Thymus (tissue), 11 donors: ENCODE measurements at regions not wholly inside any gene's neighbourhood (a gene's known extent, or its start where the extent isn't known, plus 50 kb on each side); places are given as distances from the start of the nearest gene placed in this dataset.

ENCODE experiments used
- DNase-seq, 9 donors: peaks; one replicate each; pipeline ENCODE4 v3.0.0-alpha.2; 2013; ENCODE audit warnings: low spot score in 9 of 9, low read depth in 6 of 9, missing footprints in 1 of 9
- H3K27ac ChIP-seq, 2 donors: one replicate each; pipeline ENCODE4 v1.5.1; 2013; ENCODE audit warnings: control low read depth in 1 of 2, low read depth in 1 of 2, low read length in 1 of 2, mild to moderate bottlenecking in 1 of 2, moderate library complexity in 1 of 2
- H3K27me3 ChIP-seq, 2 donors: one replicate each; pipeline ENCODE4 v1.5.1; 2013; ENCODE audit warnings: low read length in 1 of 2; ENCODE audit not compliant: control insufficient read depth in 2 of 2, insufficient read depth in 1 of 2
- H3K36me3 ChIP-seq, 2 donors: one replicate each; pipeline ENCODE4 v1.5.1; 2013; ENCODE audit warnings: low read length in 1 of 2, mild to moderate bottlenecking in 1 of 2, moderate library complexity in 1 of 2; ENCODE audit not compliant: control insufficient read depth in 2 of 2, insufficient read depth in 2 of 2
- H3K4me1 ChIP-seq, 2 donors: one replicate each; pipeline ENCODE4 v1.5.1; 2013; ENCODE audit warnings: low read length in 2 of 2; ENCODE audit not compliant: control insufficient read depth in 2 of 2, insufficient read depth in 2 of 2
- H3K4me3 ChIP-seq, 2 donors: one replicate each; pipeline ENCODE4 v1.5.1; 2013; ENCODE audit warnings: low read length in 2 of 2, control low read depth in 1 of 2, mild to moderate bottlenecking in 1 of 2
- H3K9me3 ChIP-seq, 2 donors: one replicate each; pipeline ENCODE4 v1.5.1; 2013; ENCODE audit warnings: low read length in 1 of 2, mild to moderate bottlenecking in 1 of 2; ENCODE audit not compliant: control insufficient read depth in 2 of 2, insufficient read depth in 1 of 2
- WGBS: extraction: QIAGEN DNeasy Blood & Tissue Kit; methylation state at CpG from one replicate; pipeline ENCODE4 v1.1.7; 2013; 5-methylcytosine and 5-hydroxymethylcytosine counted together
- donor health status: healthy.

DNA sequence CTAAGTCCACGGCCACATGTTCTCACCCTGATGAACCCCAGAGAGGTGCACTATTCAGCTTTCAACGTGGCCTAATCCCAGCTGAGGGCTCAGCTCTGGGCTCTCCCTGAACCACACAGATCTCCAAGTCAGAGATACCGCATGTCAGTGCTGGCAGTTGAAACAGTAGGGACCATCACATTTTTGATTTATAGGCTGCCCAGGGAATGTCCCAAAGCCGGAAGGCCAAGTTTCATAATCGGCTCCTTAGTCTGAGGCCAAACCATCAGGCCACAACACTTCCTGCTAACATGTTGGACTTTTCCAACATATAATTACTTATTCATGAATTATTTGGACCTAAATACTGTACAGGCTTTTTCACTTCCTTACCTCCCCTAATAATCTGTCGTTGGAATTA is 91.9 kb upstream of the KLHL29 start:
- H3K27ac ChIP-seq, result no peak overlapping the region
- DNase-seq, result no peak
- no peaks in the 10 kb centered on the region for H3K36me3 ChIP-seq
- H3K4me1 ChIP-seq, result peaks cover 0 to 3% of the 10 kb centered on the region in 2 donors
- H3K9me3 ChIP-seq, result no peaks in the 10 kb centered on the region
- H3K27me3 ChIP-seq, result peaks cover 0 to 3% of the 10 kb centered on the region in 2 donors
- 50% methylated on average over 6 of the region's 6 CpGs for WGBS
- no peak overlapping the region for H3K4me3 ChIP-seq

GRCh38 chr2:23293731-23294130 is 91.2 kb upstream of the KLHL29 start:
- Histone ChIP-seq H3K27me3 (peaks cover 0 to 3% of the 10 kb centered on the region in 2 donors), H3K4me3 (no peak overlapping the region), H3K36me3 (no peaks in the 10 kb centered on the region), H3K4me1 (peaks cover 0 to 3% of the 10 kb centered on the region in 2 donors), H3K27ac (no peak overlapping the region), H3K9me3 (no peaks in the 10 kb centered on the region)
- 88% methylated on average over 7 of the region's 7 CpGs for WGBS
- no peak for DNase-seq

DNA sequence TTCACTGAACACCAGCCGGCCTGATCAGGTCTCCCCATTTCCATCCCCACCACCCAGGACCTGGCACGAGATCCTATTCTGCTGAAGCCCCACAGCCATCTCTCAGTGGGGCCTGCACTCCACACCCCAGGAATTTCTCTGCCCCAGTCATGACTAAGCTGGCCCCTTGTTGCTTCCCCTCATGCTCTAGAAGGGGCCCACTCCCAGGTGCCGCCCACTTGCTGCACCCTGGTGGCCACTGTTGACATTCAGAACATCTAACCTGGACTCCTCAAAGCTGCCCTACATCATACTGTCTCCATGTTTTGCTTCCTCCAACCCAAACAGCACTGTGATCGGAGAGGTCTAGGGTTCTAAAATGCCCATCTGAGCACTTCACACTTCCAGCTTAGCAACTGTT is 90.7 kb upstream of the KLHL29 start:
- no peak for DNase-seq
- Histone ChIP-seq H3K27ac (no peak overlapping the region), H3K4me3 (no peak overlapping the region), H3K4me1 (peaks cover 0 to 3% of the 10 kb centered on the region in 2 donors), H3K9me3 (no peaks in the 10 kb centered on the region), H3K27me3 (peaks cover 0 to 3% of the 10 kb centered on the region in 2 donors), H3K36me3 (no peaks in the 10 kb centered on the region)
- WGBS, result 71% methylated on average over 4 of the region's 4 CpGs

DNA sequence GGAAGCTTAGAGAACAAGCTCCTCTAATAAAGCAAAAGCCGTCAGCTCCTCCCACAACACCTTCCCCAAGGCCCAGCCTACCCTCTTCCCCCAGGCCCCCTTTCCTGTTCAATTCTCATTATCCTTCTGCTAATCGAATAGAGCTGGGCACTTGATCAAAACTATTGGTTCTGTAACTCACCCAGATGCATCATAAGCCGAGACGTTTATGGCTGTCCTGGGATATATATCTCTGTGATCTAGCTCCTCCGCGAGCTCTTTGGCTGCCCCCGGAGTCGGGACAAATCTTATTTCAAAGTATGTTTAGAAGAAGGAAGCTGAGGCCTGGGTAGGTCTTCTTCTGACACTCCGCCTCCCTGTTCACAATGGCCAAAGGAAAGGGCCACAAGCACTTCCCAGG is 88.3 kb upstream of the KLHL29 start:
- H3K4me1 ChIP-seq, result peaks cover 0 to 3% of the 10 kb centered on the region in 2 donors
- H3K4me3 ChIP-seq, result no peak overlapping the region
- no peaks in the 10 kb centered on the region for H3K36me3 ChIP-seq
- 96% methylated on average over 9 of the region's 9 CpGs for WGBS
- no peak for DNase-seq
- H3K9me3 ChIP-seq, result no peaks in the 10 kb centered on the region
- H3K27ac ChIP-seq, result no peak overlapping the region
- peaks cover 0 to 3% of the 10 kb centered on the region in 2 donors for H3K27me3 ChIP-seq

DNA sequence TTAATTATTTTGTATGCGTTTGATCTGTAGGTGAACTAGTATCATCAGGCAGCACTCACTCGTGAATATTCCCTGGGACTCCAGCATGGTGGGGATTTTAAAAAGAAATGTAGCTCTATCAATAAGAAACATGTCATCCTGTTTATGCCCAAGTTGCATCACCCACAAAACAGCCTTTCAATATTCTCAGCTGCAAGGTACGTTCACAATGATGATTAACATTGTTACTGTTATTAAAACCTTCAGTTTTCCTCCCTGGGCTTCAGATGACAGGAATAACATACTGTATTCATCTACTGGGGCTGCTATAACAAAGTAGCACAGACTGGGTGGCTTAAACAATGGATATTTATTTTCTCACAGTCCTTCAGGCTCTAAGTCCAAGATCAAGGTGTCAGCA is 87.9 kb upstream of the KLHL29 start:
- H3K36me3 ChIP-seq, result no peaks in the 10 kb centered on the region
- 93% methylated on average over 3 of the region's 3 CpGs for WGBS
- no peaks in the 10 kb centered on the region for H3K9me3 ChIP-seq
- peaks cover 0 to 3% of the 10 kb centered on the region in 2 donors for H3K4me1 ChIP-seq
- H3K27ac ChIP-seq, result no peak overlapping the region
- peaks cover 0 to 3% of the 10 kb centered on the region in 2 donors for H3K27me3 ChIP-seq
- DNase-seq, result no peak
- H3K4me3 ChIP-seq, result no peak overlapping the region

DNA sequence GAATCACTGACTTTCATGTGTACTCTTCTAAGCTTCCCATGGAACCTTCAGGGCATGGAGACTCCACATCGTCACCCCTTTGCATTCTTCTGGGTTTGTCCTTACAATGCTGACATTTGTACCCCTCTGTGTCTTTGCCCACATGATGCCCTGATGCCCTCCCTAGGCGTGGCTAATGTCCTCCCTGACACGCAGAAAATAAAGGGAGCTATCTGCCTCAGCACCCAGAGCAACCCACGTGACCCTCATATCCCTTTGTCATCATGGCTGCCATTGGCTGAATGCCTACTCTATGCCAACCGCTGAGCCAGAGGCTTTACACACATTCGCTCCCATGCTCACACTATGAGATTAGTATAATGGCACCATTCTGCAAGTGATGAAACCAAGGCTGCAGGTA is 86.4 kb upstream of the KLHL29 start:
- Histone ChIP-seq H3K9me3 (no peaks in the 10 kb centered on the region), H3K4me1 (no peaks in the 10 kb centered on the region), H3K4me3 (no peak overlapping the region), H3K27me3 (peaks cover 0 to 3% of the 10 kb centered on the region in 2 donors), H3K36me3 (no peaks in the 10 kb centered on the region), H3K27ac (no peak overlapping the region)
- 87% methylated on average over 6 of the region's 6 CpGs for WGBS
- DNase-seq, result no peak

DNA sequence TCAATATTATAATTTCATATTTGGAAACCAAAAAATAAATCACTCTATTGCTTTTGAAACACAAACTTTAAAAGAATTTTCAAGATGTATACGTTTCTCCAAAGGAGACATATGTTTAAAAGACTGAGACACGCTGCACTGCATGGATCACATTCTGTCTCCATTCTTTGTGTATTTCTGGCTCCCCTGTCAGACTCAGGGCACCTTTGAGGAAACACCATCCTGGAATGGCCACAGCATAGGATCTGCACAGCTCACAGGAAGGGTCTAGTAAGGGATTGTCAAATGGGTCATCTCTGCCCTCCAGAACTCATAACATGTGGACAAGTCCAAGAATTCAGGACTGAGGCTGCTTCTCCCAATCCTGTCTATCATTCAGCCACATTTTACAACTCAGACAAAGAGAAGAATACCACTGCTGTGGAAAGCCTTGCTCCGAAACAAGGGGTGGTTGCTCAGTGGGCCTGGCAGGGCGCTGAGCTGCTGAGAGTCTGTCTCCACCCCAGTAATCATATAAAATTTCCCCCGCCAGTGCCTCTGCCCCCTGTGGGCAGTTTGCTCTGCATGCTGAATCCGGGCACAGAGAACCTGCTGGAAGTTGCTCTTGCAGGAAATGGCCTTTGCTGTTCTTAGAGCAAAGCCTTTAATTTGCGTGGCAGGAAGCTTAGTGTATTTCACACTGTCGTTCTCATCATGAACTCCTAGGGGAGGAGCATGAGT is 85.3 kb upstream of the KLHL29 start:
- peaks cover 0 to 3% of the 10 kb centered on the region in 2 donors for H3K27me3 ChIP-seq
- H3K4me1 ChIP-seq, result no peaks in the 10 kb centered on the region
- no peak overlapping the region for H3K4me3 ChIP-seq
- no peaks in the 10 kb centered on the region for H3K36me3 ChIP-seq
- no peak for DNase-seq
- 91% methylated on average over 8 of the region's 8 CpGs for WGBS
- no peak overlapping the region for H3K27ac ChIP-seq
- no peaks in the 10 kb centered on the region for H3K9me3 ChIP-seq

DNA sequence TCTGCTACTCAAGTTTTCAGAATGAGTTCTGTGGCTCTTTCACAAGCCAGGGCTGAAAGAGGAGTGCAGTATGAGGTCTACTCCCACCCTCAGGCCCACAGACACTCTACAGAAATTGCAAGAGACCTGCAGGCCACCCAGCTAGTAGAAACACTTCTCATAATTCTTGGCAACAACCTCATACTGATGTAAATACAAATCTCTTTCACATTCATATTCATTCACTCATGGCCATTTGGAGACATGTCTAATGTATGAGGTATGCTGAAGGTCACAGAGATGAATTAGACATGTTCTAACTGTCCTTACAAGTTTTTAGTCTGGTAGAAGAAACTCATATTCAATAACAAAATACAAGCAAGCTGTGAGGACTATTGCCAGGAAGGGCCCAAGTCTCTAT is 83.8 kb upstream of the KLHL29 start:
- DNase-seq, result no peak
- Histone ChIP-seq H3K36me3 (no peaks in the 10 kb centered on the region), H3K4me1 (no peaks in the 10 kb centered on the region), H3K4me3 (no peak overlapping the region), H3K27ac (no peak overlapping the region), H3K9me3 (no peaks in the 10 kb centered on the region), H3K27me3 (no peaks in the 10 kb centered on the region)

DNA sequence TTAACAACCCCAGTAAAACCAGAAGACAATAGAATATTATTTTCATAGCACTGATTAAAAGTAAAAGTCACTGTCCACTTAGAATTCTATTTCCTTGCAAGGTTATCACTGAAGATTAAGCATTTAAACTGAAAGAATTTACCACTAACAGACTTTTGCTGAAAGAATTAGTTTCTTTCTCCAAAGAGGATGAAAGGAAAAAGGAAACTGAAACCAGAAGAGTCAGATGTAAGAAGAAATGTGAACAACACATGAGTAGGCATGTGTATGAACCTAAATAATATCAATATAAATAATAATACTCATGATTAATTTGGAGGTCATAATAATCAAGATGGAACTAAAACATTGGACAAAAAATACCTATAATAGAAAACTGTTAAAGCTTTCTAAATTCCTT is 82.4 kb upstream of the KLHL29 start:
- Histone ChIP-seq H3K27ac (no peak overlapping the region), H3K36me3 (no peaks in the 10 kb centered on the region), H3K4me1 (no peaks in the 10 kb centered on the region), H3K4me3 (no peak overlapping the region), H3K9me3 (no peaks in the 10 kb centered on the region), H3K27me3 (no peaks in the 10 kb centered on the region)
- DNase-seq, result no peak
